H9 (cell line): ENCODE measurements at regions not wholly inside any gene's neighbourhood (a gene's known extent, or its start where the extent isn't known, plus 50 kb on each side); places are given as distances from the start of the nearest gene placed in this dataset.

ENCODE experiments used
- DNase-seq: peaks from one replicate; pipeline ENCODE4 v3.0.0-alpha.2; 2017
- H2AFZ ChIP-seq: one replicate; pipeline ENCODE4 v1.6.1; 2013; ENCODE audit warnings: mild to moderate bottlenecking, low read length, control low read depth, moderate library complexity
- H2AK5ac ChIP-seq: 2 replicates; pipeline ENCODE4 v1.6.1; 2013; ENCODE audit warnings: low read length, control low read depth, mixed read lengths; ENCODE audit not compliant: insufficient read length
- H2BK120ac ChIP-seq: one replicate; pipeline ENCODE4 v1.6.1; 2013; ENCODE audit warnings: low read depth, mild to moderate bottlenecking, low read length, control low read depth, inconsistent platforms; ENCODE audit not compliant: poor library complexity, severe bottlenecking
- H2BK12ac ChIP-seq: 2 replicates; pipeline ENCODE4 v1.6.1; 2013; ENCODE audit warnings: low read length, control low read depth, mixed read lengths, low read depth; ENCODE audit not compliant: insufficient read length
- H2BK15ac ChIP-seq: 2 replicates; pipeline ENCODE4 v1.6.1; 2013; ENCODE audit warnings: low read depth, low read length, control low read depth
- H2BK20ac ChIP-seq: one replicate; pipeline ENCODE4 v1.6.1; 2013; ENCODE audit warnings: low read depth, mild to moderate bottlenecking, low read length, control low read depth, inconsistent platforms; ENCODE audit not compliant: poor library complexity, severe bottlenecking
- H2BK5ac ChIP-seq: 2 replicates; pipeline ENCODE4 v1.6.1; 2013; ENCODE audit warnings: low read length, control low read depth, mixed read lengths; ENCODE audit not compliant: insufficient read length
- H3K14ac ChIP-seq: 2 replicates; pipeline ENCODE4 v1.6.1; 2013; ENCODE audit warnings: low read length, control low read depth; ENCODE audit not compliant: insufficient read depth
- H3K18ac ChIP-seq: 2 replicates; pipeline ENCODE4 v1.6.1; 2013; ENCODE audit warnings: low read depth, mild to moderate bottlenecking, mixed read lengths, low read length, control low read depth; ENCODE audit not compliant: insufficient read length
- H3K23ac ChIP-seq: 2 replicates; pipeline ENCODE4 v1.6.1; 2013; ENCODE audit warnings: low read length, control low read depth, mixed read lengths, low read depth; ENCODE audit not compliant: insufficient read length
- H3K23me2 ChIP-seq: 2 replicates; pipeline ENCODE4 v1.6.1; 2013; ENCODE audit warnings: low read depth, mild to moderate bottlenecking, mixed read lengths, low read length, control low read depth; ENCODE audit not compliant: insufficient read length, poor library complexity, severe bottlenecking
- H3K27ac ChIP-seq: 2 replicates; pipeline ENCODE4 v1.5.1; 2013; ENCODE audit warnings: low read length, control low read depth, mixed read lengths, low read depth; ENCODE audit not compliant: insufficient read length
- H3K27me3 ChIP-seq: 2 replicates; pipeline ENCODE4 v1.6.1; 2013; ENCODE audit warnings: low read length, control low read depth, inconsistent platforms; ENCODE audit not compliant: insufficient read depth
- H3K4ac ChIP-seq: 2 replicates; pipeline ENCODE4 v1.6.1; 2013; ENCODE audit warnings: low read depth, mild to moderate bottlenecking, control low read depth, inconsistent platforms, low read length, moderate library complexity
- H3K4me1 ChIP-seq: 2 replicates; pipeline ENCODE4 v1.6.1; 2013; ENCODE audit warnings: low read length, control low read depth, inconsistent platforms; ENCODE audit not compliant: insufficient read depth
- H3K4me2 ChIP-seq: 2 replicates; pipeline ENCODE4 v1.6.1; 2013; ENCODE audit warnings: low read length, control low read depth, mixed read lengths; ENCODE audit not compliant: insufficient read length, insufficient read depth
- H3K56ac ChIP-seq: 2 replicates; pipeline ENCODE4 v1.6.1; 2013; ENCODE audit warnings: low read depth, mild to moderate bottlenecking, mixed read lengths, low read length, control low read depth; ENCODE audit not compliant: insufficient read length
- H3K79me1 ChIP-seq: 2 replicates; pipeline ENCODE4 v1.6.1; 2013; ENCODE audit warnings: low read depth, mild to moderate bottlenecking, moderate library complexity, low read length, control low read depth, inconsistent platforms; ENCODE audit not compliant: insufficient read depth, poor library complexity, severe bottlenecking
- H3K79me2 ChIP-seq: 2 replicates; pipeline ENCODE4 v1.6.1; 2013; ENCODE audit warnings: low read length, control low read depth, inconsistent platforms; ENCODE audit not compliant: insufficient read depth
- H3K9ac ChIP-seq: 2 replicates; pipeline ENCODE4 v1.6.1; 2013; ENCODE audit warnings: low read length, control low read depth, mixed read lengths; ENCODE audit not compliant: insufficient read length; ENCODE audit errors: extremely low read depth
- H3K9me3 ChIP-seq: one replicate; pipeline ENCODE4 v1.6.1; 2013; ENCODE audit warnings: low read depth, low read length, inconsistent platforms; ENCODE audit not compliant: control insufficient read depth
- H3T11ph ChIP-seq: one replicate; pipeline ENCODE4 v1.6.1; 2013; ENCODE audit warnings: mild to moderate bottlenecking, low read length, control low read depth, inconsistent platforms
- H4K20me1 ChIP-seq: one replicate; pipeline ENCODE4 v1.6.1; 2013; ENCODE audit not compliant: control insufficient read depth, insufficient read length, insufficient read depth
- H4K5ac ChIP-seq: 2 replicates; pipeline ENCODE4 v1.6.1; 2013; ENCODE audit warnings: low read depth, mild to moderate bottlenecking, mixed read lengths, low read length, control low read depth; ENCODE audit not compliant: insufficient read length
- H4K8ac ChIP-seq: replicated peaks from 2 replicates; pipeline ENCODE4 v1.6.1; 2013; ENCODE audit warnings: low read length, control low read depth, mixed read lengths, low read depth; ENCODE audit not compliant: insufficient read length
- H4K91ac ChIP-seq: 2 replicates; pipeline ENCODE4 v1.6.1; 2013; ENCODE audit warnings: low read depth, mild to moderate bottlenecking, moderate library complexity, mixed read lengths, low read length, control low read depth; ENCODE audit not compliant: insufficient read length
- H3K27ac Mint-ChIP-seq, 3 experiments: 2 replicates in 2 of 3; 3 replicates in 1 of 3; pipeline ENCODE4 v1.8.0; 2020 to 2021; ENCODE audit warnings: mixed read lengths in 3 of 3, mild to moderate bottlenecking in 1 of 3, moderate library complexity in 1 of 3
- H3K27me3 Mint-ChIP-seq: 2 replicates; pipeline ENCODE4 v1.8.0; 2021; ENCODE audit warnings: low read depth, mild to moderate bottlenecking, moderate library complexity, mixed read lengths
- H3K36me3 Mint-ChIP-seq, 3 experiments: 2 replicates in 2 of 3; 3 replicates in 1 of 3; pipeline ENCODE4 v1.8.0; 2020 to 2021; ENCODE audit warnings: low read depth in 3 of 3, mixed read lengths in 3 of 3; ENCODE audit not compliant: insufficient read depth in 1 of 3
- H3K4me1 Mint-ChIP-seq, 2 experiments: 2 replicates each; pipeline ENCODE4 v1.8.0; 2020; ENCODE audit warnings: mixed read lengths in 2 of 2
- H3K4me3 Mint-ChIP-seq, 2 experiments: 2 replicates in 1 of 2; 3 replicates in 1 of 2; pipeline ENCODE4 v1.8.0; 2020 to 2021; ENCODE audit warnings: mild to moderate bottlenecking in 2 of 2, mixed read lengths in 2 of 2, moderate library complexity in 1 of 2
- H3K9me3 Mint-ChIP-seq, 2 experiments: 2 replicates in 1 of 2; 3 replicates in 1 of 2; pipeline ENCODE4 v1.8.0; 2020; ENCODE audit warnings: mild to moderate bottlenecking in 2 of 2, mixed read lengths in 2 of 2, moderate library complexity in 1 of 2
- WGBS: extraction: QIAGEN DNeasy Blood & Tissue Kit; methylation state at CpG from one replicate; pipeline ENCODE4 v1.1.7; 2013; ENCODE audit warnings: missing lambda C conversion rate, low lambda C conversion rate, mixed read lengths; ENCODE audit not compliant: insufficient read length; ENCODE audit errors: extremely low coverage; 5-methylcytosine and 5-hydroxymethylcytosine counted together
- TF ChIP-seq, protein P1 (sequence below): fragments of 200-600 bp; sonication (generic); conservative IDR thresholded peaks from 3 replicates; pipeline ENCODE4 v1.8.0; 2021; ENCODE audit warnings: antibody characterized with exemption, mild to moderate bottlenecking

DNA sequence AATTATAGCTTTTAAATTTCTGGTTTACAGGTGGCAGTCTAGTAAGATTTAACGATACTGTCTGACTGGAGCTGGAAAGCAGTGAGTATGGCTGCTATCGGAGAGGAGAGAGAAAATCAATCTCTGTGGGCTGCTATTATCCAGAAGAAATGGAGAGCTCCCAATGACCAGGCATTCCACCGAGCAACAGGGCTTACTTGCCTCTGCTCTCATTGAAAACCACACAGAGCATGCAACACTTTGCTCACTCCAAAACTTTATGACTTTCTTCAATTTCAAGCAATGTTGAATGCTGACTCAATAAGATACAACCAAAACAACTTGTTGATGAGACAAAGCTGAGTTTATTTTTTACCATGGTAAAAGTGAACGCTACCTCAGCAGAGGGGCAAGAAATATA, 337.0 kb upstream of the NCAM2 start:
- Histone ChIP-seq H2AK5ac (no peak overlapping the region), H3K56ac (no peak overlapping the region), H2BK12ac (no peak overlapping the region), H3K23me2 (no peaks in the 10 kb centered on the region), H4K91ac (no peak overlapping the region), H3K9ac (no peak overlapping the region), H3K4me2 (peak overlapping the region; percentile 2), H3K27me3 (no peaks in the 10 kb centered on the region), H3K4me1 (peaks cover 5% of the 10 kb centered on the region), H4K8ac (no peak overlapping the region), H3K27ac (peak overlapping the region; percentile 62), H2BK20ac (no peak overlapping the region), H3T11ph (no peak overlapping the region), H2BK5ac (no peak overlapping the region), H4K5ac (no peak overlapping the region), H3K18ac (no peak overlapping the region), H2BK15ac (no peak overlapping the region), H3K79me1 (no peaks in the 10 kb centered on the region), H3K4ac (no peak overlapping the region), H3K14ac (no peak overlapping the region), H2BK120ac (no peak overlapping the region), H2AFZ (no peak overlapping the region), H3K9me3 (no peaks in the 10 kb centered on the region), H3K23ac (no peak overlapping the region), H3K79me2 (no peaks in the 10 kb centered on the region), H4K20me1 (no peaks in the 10 kb centered on the region)
- no CpG with 5 or more reads among the region's 4 CpGs for WGBS
- H3K27ac Mint-ChIP-seq = peak overlapping the region; percentile 91 to 99 (median 92)
- H3K9me3 Mint-ChIP-seq = peaks cover 12 to 15% of the 10 kb centered on the region in 2 experiments
- peaks cover under 1% of the 10 kb centered on the region; the same call in 1 of the 2 replicates for H3K27me3 Mint-ChIP-seq
- no peak for DNase-seq
- peaks cover 46 to 53% of the 10 kb centered on the region in 2 experiments for H3K4me1 Mint-ChIP-seq
- H3K4me3 Mint-ChIP-seq = peak overlapping the region; percentile 19 to 27; a peak in 4 of 5 replicates
- TF ChIP-seq, protein P1, sequence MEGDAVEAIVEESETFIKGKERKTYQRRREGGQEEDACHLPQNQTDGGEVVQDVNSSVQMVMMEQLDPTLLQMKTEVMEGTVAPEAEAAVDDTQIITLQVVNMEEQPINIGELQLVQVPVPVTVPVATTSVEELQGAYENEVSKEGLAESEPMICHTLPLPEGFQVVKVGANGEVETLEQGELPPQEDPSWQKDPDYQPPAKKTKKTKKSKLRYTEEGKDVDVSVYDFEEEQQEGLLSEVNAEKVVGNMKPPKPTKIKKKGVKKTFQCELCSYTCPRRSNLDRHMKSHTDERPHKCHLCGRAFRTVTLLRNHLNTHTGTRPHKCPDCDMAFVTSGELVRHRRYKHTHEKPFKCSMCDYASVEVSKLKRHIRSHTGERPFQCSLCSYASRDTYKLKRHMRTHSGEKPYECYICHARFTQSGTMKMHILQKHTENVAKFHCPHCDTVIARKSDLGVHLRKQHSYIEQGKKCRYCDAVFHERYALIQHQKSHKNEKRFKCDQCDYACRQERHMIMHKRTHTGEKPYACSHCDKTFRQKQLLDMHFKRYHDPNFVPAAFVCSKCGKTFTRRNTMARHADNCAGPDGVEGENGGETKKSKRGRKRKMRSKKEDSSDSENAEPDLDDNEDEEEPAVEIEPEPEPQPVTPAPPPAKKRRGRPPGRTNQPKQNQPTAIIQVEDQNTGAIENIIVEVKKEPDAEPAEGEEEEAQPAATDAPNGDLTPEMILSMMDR = no peak
- H3K36me3 Mint-ChIP-seq = peaks cover 12 to 23% (median 20%) of the 10 kb centered on the region in 3 experiments
